HG02588 (cell line): ENCODE measurements at regions not wholly inside any gene's neighbourhood (a gene's known extent, or its start where the extent isn't known, plus 50 kb on each side); places are given as distances from the start of the nearest gene placed in this dataset.
"Not testable (repeated sequence)": the region's sequence is repeated elsewhere in the genome, so short reads cannot be mapped to it uniquely, and the experiment has no call there.

Experiments
- ATAC-seq: cut with Tn5 transposase; IDR thresholded peaks from one replicate; pipeline ENCODE4 v1.9.1; 2021; ENCODE audit warnings: mild to moderate bottlenecking, moderate library complexity; ENCODE audit not compliant: unreplicated experiment

DNA sequence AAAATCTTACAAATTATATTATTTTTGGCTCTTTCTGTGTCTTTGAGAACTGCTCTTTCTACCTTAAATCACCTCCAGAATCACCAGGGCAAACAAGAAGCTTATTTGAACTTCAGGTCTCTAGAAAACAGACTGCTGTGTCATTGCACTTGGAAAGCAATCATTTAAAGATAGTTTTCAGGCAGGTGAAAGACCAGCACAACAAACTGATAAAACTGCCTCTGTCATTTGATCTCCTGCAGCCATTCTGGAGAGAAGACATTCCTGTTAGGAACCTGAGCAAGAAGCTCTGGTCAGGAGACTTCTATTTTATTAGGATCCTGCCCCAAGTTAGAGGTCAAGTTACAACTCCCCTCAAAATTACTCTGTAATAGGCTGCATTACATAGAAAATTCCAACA, 50.7 kb upstream of the AP4E1 start:
- ATAC-seq: no peak

DNA sequence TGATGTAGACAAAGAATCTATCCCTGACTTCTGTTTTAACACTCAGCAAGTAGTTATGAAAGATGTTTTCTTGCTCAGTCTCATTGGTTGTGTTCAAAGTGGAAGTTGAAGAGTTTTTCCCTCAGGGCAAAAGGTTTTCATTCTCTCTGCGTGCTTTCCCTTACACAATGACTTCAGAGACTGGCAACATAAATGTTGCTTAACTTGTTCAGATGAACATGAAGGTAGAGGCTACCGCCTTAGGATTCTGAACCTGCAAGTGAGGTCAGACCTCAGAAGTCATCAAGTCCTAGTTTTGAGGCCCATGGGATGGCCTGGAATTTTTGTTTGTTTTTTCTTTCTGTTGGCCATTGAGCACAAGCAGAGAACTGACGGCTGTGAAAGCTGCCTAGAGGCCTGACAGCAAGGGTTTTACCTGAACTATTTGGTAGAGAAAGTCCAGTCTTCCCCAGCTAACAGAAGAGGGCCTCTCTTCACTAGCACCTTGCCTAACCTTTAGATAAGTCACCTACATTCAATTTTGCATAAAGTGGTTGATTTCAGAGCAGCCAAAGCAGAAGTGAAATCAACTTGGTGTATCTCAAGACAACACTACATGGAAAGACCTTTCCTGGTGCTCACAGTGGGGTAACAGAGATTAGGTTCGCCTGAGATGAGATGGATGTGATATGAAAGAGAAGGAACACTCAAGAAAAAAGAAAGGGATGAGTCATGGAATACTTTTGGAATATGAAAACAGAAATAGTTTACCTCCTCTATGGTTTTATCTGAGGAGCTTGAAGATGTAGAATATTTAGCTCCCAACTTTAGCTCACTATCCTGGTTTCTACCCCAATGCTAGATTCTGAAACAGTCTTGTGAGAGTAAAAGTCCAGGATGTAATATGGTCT, 53.6 kb upstream of the AP4E1 start:
- ATAC-seq: peak; percentile 89

DNA sequence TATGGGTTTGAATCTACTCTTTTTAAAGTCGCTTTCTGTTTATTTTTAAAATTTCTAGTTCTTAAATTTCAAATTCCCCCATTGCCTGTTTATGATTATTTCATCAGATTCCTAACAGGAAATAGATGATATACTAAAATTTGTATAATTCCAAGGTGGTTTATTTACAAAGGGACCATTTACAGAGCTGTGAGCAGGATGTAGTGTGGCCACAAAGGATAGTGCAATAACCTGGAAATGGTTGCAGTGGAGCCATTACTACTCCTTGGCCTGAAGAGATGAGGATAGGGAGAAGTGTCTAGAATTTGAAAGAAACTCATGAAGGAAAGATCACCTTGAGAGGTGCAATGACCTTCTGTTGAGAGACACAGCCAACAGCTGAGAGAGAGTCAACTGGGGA, 58.5 kb upstream of the AP4E1 start:
- no peak for ATAC-seq

GRCh38 chr15:50848349-50848748, 60.1 kb upstream of the AP4E1 start:
- no peak for ATAC-seq

GRCh38 chr15:50845181-50845580, 63.3 kb upstream of the AP4E1 start:
- ATAC-seq: not testable (repeated sequence)

DNA sequence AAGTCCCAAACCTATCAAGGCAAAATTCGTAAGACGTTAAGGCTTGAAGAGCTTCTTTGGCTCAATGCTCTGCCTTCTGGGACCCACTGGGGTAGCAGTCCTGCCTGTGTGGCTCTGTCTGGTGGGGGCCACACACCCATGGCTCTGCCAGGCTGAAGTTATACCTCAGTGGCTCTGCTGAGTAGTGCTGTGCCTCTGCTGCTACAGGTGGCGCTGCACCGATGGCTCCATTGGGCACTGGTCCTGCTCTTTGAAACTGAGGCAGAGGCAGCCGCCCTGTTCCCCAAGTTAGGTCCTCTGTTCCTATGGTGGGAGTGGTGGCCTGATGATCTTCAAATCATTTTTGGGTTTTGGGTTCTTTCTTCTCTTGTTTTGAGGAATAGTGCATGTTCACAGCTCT, 68.0 kb upstream of the AP4E1 start:
- no peak for ATAC-seq

GRCh38 chr15:50837256-50837770, 71.2 kb upstream of the AP4E1 start:
- ATAC-seq: no peak

DNA sequence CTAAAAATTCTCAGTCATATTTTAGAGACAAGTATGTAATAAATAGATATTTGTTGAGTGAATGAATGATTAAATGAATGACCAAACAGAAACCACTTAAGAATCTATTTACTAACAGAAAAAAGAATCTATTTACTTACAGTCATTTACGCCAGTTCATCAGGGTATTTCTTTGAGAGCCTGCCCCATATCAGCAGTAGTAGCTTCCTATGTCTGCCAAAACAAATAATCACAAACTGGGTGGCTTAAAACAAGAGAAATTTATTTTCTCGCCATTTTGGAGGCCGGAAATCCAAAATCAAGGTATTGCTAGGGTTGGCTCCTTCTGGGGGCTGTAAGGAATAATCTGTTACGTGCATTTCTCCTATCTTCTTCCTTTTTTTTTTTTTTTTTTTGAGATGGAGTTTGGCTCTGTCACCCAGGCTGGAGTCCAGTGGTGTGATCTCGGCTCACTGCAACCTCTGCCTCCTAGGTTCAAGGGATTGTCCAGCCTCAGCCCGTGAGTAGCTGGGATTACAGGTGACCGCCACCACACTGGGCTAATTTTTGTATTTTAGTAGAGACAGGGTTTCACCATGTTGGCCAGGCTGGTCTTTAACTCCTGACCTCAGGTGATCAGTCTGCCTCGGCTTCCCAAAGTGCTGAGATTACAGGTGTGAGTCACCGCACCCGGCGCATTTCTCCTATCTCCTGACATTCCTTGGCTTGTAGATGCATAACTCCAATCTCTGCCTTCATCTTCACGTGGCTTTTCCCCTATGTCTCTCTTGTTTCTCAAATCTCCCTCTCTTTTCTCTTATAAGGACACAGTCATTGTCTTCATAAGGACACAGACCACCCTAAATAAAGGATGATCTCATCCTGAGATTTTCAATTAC, 65.2 kb upstream of the SPPL2A start:
- ATAC-seq: no peak

DNA sequence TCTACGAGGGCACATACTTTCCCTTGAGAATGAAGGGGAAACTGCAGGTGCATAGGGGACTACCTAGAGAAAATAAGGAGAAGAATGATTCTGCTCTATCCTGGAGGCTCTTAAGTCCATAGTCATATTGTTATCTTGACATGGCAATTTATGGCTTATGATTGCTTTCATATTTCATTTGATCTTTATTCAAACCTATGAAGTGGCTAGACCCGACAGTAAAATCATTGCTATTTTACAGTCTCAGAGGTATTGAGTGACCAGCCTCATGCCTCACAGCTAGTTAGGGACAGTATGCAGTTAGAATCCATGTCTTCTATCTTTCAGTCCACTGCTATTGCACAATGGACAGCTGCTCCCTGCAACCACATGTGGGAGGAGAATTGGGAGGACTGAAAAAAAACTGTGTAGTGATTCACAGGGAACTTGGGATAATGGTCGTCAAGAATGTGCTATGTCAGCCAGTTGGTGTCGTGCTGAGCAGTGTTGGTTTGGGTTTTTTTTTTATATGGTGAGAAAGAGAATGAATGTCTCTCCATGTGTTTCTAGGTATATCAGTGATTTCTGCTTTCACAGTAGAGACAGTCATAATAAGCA, 63.2 kb upstream of the SPPL2A start:
- ATAC-seq: no peak

DNA sequence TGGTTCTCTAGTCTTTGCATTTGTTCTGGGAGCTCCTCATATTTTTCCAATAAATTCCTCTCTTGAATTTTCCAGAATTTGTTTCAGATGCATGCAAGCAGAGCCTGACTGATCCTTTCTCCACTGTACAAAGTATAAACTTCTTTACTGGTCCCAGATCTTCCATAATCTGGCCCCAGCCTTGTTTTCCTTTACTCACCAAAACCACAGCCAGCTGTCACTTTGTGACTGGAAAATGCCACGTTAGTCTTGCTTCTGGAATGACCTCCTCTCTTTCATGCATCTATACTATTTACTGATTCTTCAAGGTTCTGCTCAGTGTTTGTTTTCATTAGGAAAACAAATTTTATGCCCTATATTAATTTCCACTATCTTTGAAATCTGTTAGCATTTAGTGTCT, 60.4 kb upstream of the SPPL2A start:
- ATAC-seq: no peak

GRCh38 chr15:50824514-50824913, 59.0 kb upstream of the SPPL2A start:
- no peak for ATAC-seq

GRCh38 chr15:50823281-50823680, 57.8 kb upstream of the SPPL2A start:
- no peak for ATAC-seq

GRCh38 chr15:50821476-50821875, 56.0 kb upstream of the SPPL2A start:
- ATAC-seq: no peak

GRCh38 chr15:50820808-50821382, 55.4 kb upstream of the SPPL2A start:
- ATAC-seq: no peak

GRCh38 chr15:50819344-50819743, 53.8 kb upstream of the SPPL2A start:
- no peak for ATAC-seq

DNA sequence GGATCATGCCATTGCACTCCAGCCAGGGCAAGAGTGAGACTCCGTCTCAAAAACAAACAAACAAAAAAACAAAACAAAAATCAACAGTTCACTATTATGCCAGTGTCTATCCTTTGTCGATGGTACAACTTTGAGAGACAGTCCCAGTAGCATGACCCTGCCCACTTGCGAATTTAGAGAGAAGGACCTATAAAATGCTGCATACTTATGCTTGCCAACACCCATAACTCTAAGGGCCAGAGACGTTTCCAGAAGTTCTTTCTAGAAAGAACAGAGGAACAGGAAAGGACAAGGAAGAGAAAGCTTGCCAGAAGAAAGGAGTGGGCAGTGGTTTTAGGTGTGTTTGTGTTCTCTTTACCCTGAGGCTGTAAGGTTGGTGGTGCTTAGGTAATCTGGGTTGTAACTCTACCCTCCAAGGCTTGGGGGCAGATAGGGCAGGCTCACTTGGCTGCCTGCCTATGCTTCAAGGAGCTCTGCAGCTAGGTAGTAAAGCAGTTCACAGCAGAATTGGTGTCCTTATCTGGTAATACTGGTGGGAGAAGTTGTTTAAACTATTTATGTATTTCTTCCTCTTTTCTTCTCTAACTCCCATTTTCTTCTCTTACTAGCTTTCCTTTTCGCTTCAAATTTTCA, 50.6 kb upstream of the SPPL2A start:
- no peak for ATAC-seq
